CD8-positive, alpha-beta memory T cell (primary cell): ENCODE measurements at regions not wholly inside any gene's neighbourhood (a gene's known extent, or its start where the extent isn't known, plus 50 kb on each side); places are given as distances from the start of the nearest gene placed in this dataset.
"Not testable (repeated sequence)": the region's sequence is repeated elsewhere in the genome, so short reads cannot be mapped to it uniquely, and the experiment has no call there.

Experiments
- CTCF ChIA-PET: fragments of 350-600 bp; sonication (Branson Sonifier 250); formaldehyde crosslinking; loops from one replicate; lab custom pipeline; 2021; ENCODE audit warnings: antibody characterized with exemption; lab: Charles Lee
- POLR2A ChIA-PET: fragments of 350-600 bp; sonication (Branson Sonifier 250); formaldehyde crosslinking; loops from one replicate; lab custom pipeline; 2021; ENCODE audit warnings: antibody characterized with exemption; lab: Charles Lee
- DNase-seq, 5 donors: peaks; one replicate each; pipeline versions ENCODE4 v3.0.0 to v3.0.0-alpha.2; 2020 to 2022; ENCODE audit warnings: mixed read lengths in 1 of 5
- H3K27ac ChIP-seq: one replicate; pipeline ENCODE4 v1.7.0; 2013; ENCODE audit warnings: low read depth, mild to moderate bottlenecking, low read length, moderate library complexity
- H3K27me3 ChIP-seq: 2 replicates; pipeline ENCODE4 v1.7.0; 2013; ENCODE audit warnings: low read length, mild to moderate bottlenecking; ENCODE audit not compliant: insufficient read depth, poor library complexity, severe bottlenecking
- H3K36me3 ChIP-seq: 2 replicates; pipeline ENCODE4 v1.7.0; 2013; ENCODE audit warnings: mild to moderate bottlenecking, low read length, moderate library complexity; ENCODE audit not compliant: insufficient read depth
- H3K4me1 ChIP-seq: 2 replicates; pipeline ENCODE4 v1.7.0; 2013; ENCODE audit warnings: mild to moderate bottlenecking, low read length, moderate library complexity; ENCODE audit not compliant: insufficient read depth
- H3K4me3 ChIP-seq: 2 replicates; pipeline ENCODE4 v1.7.0; 2013; ENCODE audit warnings: mild to moderate bottlenecking, low read length
- H3K9me3 ChIP-seq: 2 replicates; pipeline ENCODE4 v1.7.0; 2013; ENCODE audit warnings: mild to moderate bottlenecking, low read length
- H3K27ac Mint-ChIP-seq, 8 donors: one replicate each; pipeline ENCODE4 v1.8.0; 2020 to 2021; ENCODE audit warnings: mixed read lengths in 8 of 8, mild to moderate bottlenecking in 6 of 8, inconsistent platforms in 3 of 8, moderate library complexity in 3 of 8
- H3K27me3 Mint-ChIP-seq, 2 donors: one replicate each; pipeline ENCODE4 v1.8.0; 2020 to 2021; ENCODE audit warnings: mixed read lengths in 2 of 2, mild to moderate bottlenecking in 1 of 2, moderate library complexity in 1 of 2
- H3K36me3 Mint-ChIP-seq, 3 donors: one replicate each; pipeline ENCODE4 v1.8.0; 2020 to 2021; ENCODE audit warnings: mixed read lengths in 3 of 3, inconsistent platforms in 1 of 3, mild to moderate bottlenecking in 1 of 3
- H3K4me1 Mint-ChIP-seq, 3 donors: one replicate each; pipeline ENCODE4 v1.8.0; 2020 to 2021; ENCODE audit warnings: mixed read lengths in 3 of 3, inconsistent platforms in 1 of 3, mild to moderate bottlenecking in 1 of 3
- H3K4me3 Mint-ChIP-seq, 7 donors: one replicate each; pipeline ENCODE4 v1.8.0; 2020 to 2021; ENCODE audit warnings: mixed read lengths in 7 of 7, mild to moderate bottlenecking in 6 of 7, moderate library complexity in 4 of 7, inconsistent platforms in 2 of 7
- H3K9me3 Mint-ChIP-seq, 5 donors: one replicate each; pipeline ENCODE4 v1.8.0; 2020 to 2022; ENCODE audit warnings: mixed read lengths in 5 of 5, mild to moderate bottlenecking in 3 of 5, moderate library complexity in 2 of 5, inconsistent platforms in 1 of 5

DNA sequence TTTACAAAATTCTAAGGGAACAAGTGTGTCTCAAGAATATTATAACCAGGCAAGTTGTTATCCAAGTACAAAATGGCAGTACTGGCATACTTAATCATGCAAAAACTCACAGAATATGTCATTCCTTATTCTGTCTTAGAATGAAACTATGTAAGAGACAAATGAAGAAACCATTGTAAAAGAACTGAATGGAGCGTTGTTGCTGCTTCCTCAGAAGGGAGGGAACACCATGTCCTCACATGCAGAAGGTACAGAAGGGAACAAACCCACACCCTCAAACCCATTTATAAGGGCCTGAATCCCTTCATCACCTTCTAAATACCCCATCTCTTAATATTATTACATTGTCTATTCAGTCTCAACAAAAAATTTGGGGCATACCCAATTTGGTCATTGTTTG, 960.0 kb downstream of the LTN1 start:
- peaks cover 2 to 17% (median 12%) of the 10 kb centered on the region in 5 donors for H3K9me3 Mint-ChIP-seq
- CTCF ChIA-PET, H3K4me1 Mint-ChIP-seq: not testable (repeated sequence)

DNA sequence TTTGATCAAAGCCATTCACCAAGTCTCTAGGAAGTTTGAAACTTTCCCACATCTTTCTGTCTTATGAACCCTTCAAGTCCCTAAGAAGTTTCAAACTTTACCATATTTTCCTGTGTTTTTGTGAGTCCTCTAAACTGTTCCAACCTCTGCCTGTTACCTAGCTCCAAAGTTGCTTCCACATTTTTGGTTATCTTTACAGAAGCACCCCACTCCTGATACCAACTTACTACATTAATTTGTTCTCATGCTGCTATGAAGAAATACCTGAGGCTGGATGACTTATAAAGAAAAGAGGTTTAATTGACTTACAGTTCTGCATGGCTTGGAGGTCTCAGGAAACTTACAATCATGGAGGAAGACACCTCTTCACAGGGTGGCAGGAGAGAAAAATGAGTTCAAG, 961.6 kb downstream of the LTN1 start:
- H3K4me3 Mint-ChIP-seq, H3K4me1 Mint-ChIP-seq, H3K4me3 ChIP-seq, H3K27me3 ChIP-seq, H3K4me1 ChIP-seq, H3K36me3 Mint-ChIP-seq, H3K9me3 ChIP-seq, POLR2A ChIA-PET, H3K36me3 ChIP-seq, CTCF ChIA-PET, H3K27me3 Mint-ChIP-seq, DNase-seq, H3K27ac Mint-ChIP-seq, H3K27ac ChIP-seq: not testable (repeated sequence)
- peaks cover 2 to 17% (median 12%) of the 10 kb centered on the region in 5 donors for H3K9me3 Mint-ChIP-seq

More for the DNA sequence above, 960.0 kb downstream of the LTN1 start:
- DNase-seq, H3K36me3 Mint-ChIP-seq, H3K27ac ChIP-seq, H3K27me3 Mint-ChIP-seq, H3K36me3 ChIP-seq, H3K4me3 ChIP-seq, H3K27ac Mint-ChIP-seq, POLR2A ChIA-PET, H3K4me3 Mint-ChIP-seq, H3K4me1 ChIP-seq, H3K9me3 ChIP-seq, H3K27me3 ChIP-seq: not testable (repeated sequence)

DNA sequence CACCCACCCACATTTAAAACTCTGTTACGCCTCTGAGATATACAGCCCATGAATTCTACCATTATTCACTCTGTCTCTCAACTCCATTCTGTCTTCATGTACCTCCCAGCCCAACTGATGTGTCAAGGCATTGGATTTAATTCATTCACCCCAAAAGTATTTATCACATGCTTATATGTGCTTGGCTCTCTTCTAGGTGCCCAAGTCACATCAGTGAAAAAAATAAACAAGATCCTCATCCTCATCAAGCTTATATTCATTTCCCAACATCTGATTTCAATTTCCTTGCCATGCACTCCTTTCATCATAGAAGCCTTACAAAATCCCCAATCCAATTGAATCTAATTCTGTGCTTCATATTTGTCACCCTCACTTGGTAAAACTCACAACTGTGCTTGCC, 967.6 kb downstream of the LTN1 start:
- ChIA-PET CTCF (no interaction called here), POLR2A (no interaction called here)

DNA sequence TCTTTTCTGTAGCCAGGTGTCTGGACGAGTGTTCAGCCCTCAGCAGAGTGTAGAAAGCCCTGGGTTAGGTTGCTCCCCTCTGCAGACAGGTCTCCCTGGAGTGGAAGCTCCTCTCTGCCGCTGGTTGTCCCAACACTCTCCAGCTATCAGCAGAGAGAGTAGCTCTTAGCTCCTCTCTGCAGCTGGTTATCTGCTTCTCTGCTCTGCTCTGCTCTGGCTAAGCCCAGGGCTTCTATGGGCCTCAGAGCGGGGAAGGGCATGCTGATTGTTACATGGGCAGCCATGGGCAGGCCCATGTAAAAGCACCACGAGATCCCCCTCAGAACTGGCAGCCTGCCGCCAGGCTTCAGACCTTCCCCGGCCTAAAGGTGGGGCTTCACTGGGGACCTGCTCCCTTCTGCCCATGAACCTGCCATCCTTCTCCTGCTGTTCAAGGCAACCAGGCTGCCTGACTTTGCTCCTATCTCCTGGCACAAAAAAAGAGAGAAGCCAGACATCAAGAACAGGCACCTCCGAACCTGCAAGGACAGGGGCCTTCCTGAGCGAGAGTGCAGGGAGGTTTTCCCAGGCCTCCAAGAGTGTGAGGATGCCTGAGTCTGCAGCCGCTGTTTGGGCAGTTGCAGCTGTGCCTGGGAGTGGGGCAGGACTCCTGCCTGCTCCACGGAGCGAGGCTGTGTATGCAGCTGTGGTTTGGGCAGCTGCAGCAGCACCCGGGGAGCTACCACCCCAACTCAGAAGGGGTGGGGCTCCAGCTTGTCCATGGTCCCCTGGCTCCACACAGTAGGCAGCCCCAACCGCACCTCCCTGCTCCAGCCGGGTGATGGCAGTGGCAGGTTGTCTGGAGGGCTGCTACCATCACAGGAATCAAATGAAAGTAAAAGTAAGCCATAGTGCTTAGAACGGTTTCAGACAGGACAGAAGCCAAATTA, 973.7 kb downstream of the LTN1 start:
- Histone ChIP-seq H3K27ac (no peak overlapping the region), H3K4me3 (no peak overlapping the region), H3K9me3 (no peaks in the 10 kb centered on the region), H3K4me1 (no peaks in the 10 kb centered on the region), H3K27me3 (no peaks in the 10 kb centered on the region), H3K36me3 (no peaks in the 10 kb centered on the region)
- H3K36me3 Mint-ChIP-seq, result no peaks in the 10 kb centered on the region
- CTCF ChIA-PET, result no interaction called here
- H3K4me1 Mint-ChIP-seq, result no peaks in the 10 kb centered on the region
- H3K27me3 Mint-ChIP-seq, result no peaks in the 10 kb centered on the region
- POLR2A ChIA-PET, result no interaction called here
- no peak for DNase-seq
- H3K9me3 Mint-ChIP-seq, result peaks cover 0 to 4% (median 0%) of the 10 kb centered on the region in 5 donors
- peak overlapping the region in 1 of 7 donors; percentile 8 for H3K4me3 Mint-ChIP-seq
- no peak overlapping the region for H3K27ac Mint-ChIP-seq

More for the DNA sequence above, 967.6 kb downstream of the LTN1 start:
- Histone ChIP-seq H3K27ac (no peak overlapping the region), H3K9me3 (no peaks in the 10 kb centered on the region), H3K27me3 (no peaks in the 10 kb centered on the region), H3K4me3 (no peak overlapping the region), H3K4me1 (no peaks in the 10 kb centered on the region), H3K36me3 (no peaks in the 10 kb centered on the region)
- DNase-seq, result no peak
- H3K4me3 Mint-ChIP-seq, result no peak overlapping the region
- no peak overlapping the region for H3K27ac Mint-ChIP-seq
- H3K4me1 Mint-ChIP-seq, result no peaks in the 10 kb centered on the region
- no peaks in the 10 kb centered on the region for H3K36me3 Mint-ChIP-seq
- H3K27me3 Mint-ChIP-seq, result no peaks in the 10 kb centered on the region
- peaks cover 0 to 8% (median 2%) of the 10 kb centered on the region in 5 donors for H3K9me3 Mint-ChIP-seq

DNA sequence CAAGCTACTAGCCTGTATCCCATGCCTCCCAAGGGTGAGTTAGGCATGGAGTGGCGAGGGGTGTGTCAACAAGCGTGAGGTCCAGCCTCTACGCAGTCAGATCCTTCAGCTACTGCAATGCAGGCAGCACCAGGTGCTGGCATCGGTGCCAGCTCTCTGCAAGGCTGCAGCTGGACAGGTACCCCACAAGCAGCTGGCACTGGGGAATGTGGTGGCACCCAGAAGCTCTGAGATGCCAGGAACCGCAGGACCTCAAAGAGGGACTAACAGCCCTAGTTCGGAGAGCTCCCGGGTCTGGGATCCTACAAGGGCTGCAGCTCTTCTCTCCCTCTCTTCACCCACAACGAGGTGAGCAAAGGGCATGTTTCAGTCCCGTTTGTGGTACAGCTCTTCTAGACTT, 974.5 kb downstream of the LTN1 start:
- no peak overlapping the region for H3K27ac ChIP-seq
- H3K36me3 ChIP-seq, result no peaks in the 10 kb centered on the region
- DNase-seq, result no peak
- H3K4me1 ChIP-seq, result no peaks in the 10 kb centered on the region
- no peaks in the 10 kb centered on the region for H3K27me3 ChIP-seq
- H3K4me3 Mint-ChIP-seq, result no peak overlapping the region
- H3K4me1 Mint-ChIP-seq, result no peaks in the 10 kb centered on the region
- peaks cover 0 to 3% (median 0%) of the 10 kb centered on the region in 5 donors for H3K9me3 Mint-ChIP-seq
- H3K27me3 Mint-ChIP-seq, result no peaks in the 10 kb centered on the region
- POLR2A ChIA-PET, result no interaction called here
- no peak overlapping the region for H3K4me3 ChIP-seq
- H3K36me3 Mint-ChIP-seq, result no peaks in the 10 kb centered on the region
- CTCF ChIA-PET, result no interaction called here
- no peaks in the 10 kb centered on the region for H3K9me3 ChIP-seq
- H3K27ac Mint-ChIP-seq, result no peak overlapping the region

DNA sequence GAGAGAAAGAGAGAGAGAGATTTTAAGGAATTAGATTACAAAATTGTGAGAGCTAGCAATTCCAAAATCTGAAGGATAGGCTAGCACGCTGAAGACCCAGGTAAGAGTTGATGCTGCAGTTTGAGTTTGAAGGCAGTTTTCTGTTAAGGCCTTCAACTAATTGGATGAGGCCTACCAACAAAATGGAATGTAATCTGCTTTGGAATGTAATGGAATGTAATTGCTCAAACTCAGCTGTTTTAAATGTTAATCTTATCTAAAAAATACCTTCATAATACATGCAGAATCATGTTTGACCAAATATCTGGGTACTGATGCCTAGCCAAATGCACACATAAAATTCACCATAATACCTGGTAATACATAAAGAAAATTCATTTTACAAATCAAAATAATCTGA, 976.1 kb downstream of the LTN1 start:
- CTCF ChIA-PET, result no interaction called here
- Mint-ChIP-seq H3K9me3 (peaks cover 0 to 2% (median 0%) of the 10 kb centered on the region in 5 donors), H3K4me3 (no peak overlapping the region), H3K4me1 (no peaks in the 10 kb centered on the region), H3K27me3 (no peaks in the 10 kb centered on the region), H3K27ac (no peak overlapping the region), H3K36me3 (no peaks in the 10 kb centered on the region)
- no peaks in the 10 kb centered on the region for H3K4me1 ChIP-seq
- H3K36me3 ChIP-seq, result no peaks in the 10 kb centered on the region
- H3K27me3 ChIP-seq, result no peaks in the 10 kb centered on the region
- no peak for DNase-seq
- H3K4me3 ChIP-seq, result no peak overlapping the region
- POLR2A ChIA-PET, result no interaction called here
- H3K9me3 ChIP-seq, result no peaks in the 10 kb centered on the region
- H3K27ac ChIP-seq, result no peak overlapping the region

DNA sequence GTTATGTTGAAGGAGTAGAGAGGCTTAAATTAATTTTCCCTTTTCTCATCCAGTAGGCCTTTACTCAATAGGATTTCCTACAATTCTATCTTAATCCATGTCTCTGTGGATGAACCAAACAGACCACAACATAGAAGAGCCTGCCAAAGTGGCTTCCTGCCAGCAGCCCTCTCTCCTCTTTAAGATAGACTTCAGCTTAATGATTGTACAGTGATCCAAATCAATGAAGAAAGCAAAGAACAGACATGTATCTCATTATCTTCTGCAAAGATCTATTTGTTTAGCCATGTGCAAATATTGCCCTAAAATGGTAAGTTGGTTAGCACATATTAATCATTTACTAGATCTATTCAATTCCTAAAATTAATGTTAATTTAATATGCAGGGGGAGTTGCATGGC, 979.6 kb downstream of the LTN1 start:
- H3K4me1 Mint-ChIP-seq, H3K36me3 ChIP-seq, POLR2A ChIA-PET, H3K9me3 ChIP-seq, H3K4me1 ChIP-seq, H3K4me3 Mint-ChIP-seq, H3K9me3 Mint-ChIP-seq, DNase-seq, H3K36me3 Mint-ChIP-seq, H3K4me3 ChIP-seq, H3K27me3 Mint-ChIP-seq, H3K27ac Mint-ChIP-seq, CTCF ChIA-PET, H3K27me3 ChIP-seq, H3K27ac ChIP-seq: not testable (repeated sequence)

DNA sequence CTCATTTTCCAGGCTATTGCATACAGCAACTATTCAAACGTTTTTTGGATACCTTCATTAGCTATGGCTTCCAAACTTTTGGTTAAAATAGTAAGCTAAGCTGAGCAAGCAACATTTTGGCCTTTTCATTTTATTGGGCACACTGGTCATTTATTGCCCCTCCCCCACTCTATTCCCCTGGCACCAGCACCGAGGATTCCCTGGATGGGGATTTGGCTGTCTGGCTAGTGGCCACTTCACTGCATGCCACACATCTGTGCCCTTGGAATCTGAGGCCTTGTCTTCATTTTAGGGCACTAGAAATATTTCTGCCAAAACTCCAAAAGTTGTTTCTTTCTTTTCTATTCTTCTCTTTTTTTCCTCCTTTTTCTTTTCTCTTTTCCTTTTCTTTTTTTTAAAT, 980.7 kb downstream of the LTN1 start:
- H3K36me3 ChIP-seq, H3K4me3 ChIP-seq, H3K27me3 ChIP-seq, H3K27ac ChIP-seq, CTCF ChIA-PET, H3K36me3 Mint-ChIP-seq, H3K27ac Mint-ChIP-seq, H3K4me1 ChIP-seq, DNase-seq, POLR2A ChIA-PET, H3K4me3 Mint-ChIP-seq, H3K27me3 Mint-ChIP-seq, H3K4me1 Mint-ChIP-seq, H3K9me3 ChIP-seq, H3K9me3 Mint-ChIP-seq: not testable (repeated sequence)
